KMS-11 (cell line): ENCODE measurements at regions not wholly inside any gene's neighbourhood (a gene's known extent, or its start where the extent isn't known, plus 50 kb on each side); places are given as distances from the start of the nearest gene placed in this dataset.

Source experiments
- H2AFZ ChIP-seq: fragments of 200-600 bp; sonication (generic); 2 replicates; pipeline ENCODE4 v1.6.1; 2016; ENCODE audit warnings: antibody characterized with exemption, mixed run types, low read depth
- H3K27ac ChIP-seq: fragments of 200-600 bp; sonication (generic); 2 replicates; pipeline ENCODE4 v1.6.1; 2016; ENCODE audit warnings: mild to moderate bottlenecking, mixed run types
- H3K27me3 ChIP-seq: fragments of 200-600 bp; sonication (generic); 2 replicates; pipeline ENCODE4 v1.6.1; 2017; ENCODE audit warnings: mild to moderate bottlenecking, low read depth, mixed run types, moderate library complexity; ENCODE audit not compliant: insufficient read depth
- H3K36me3 ChIP-seq: fragments of 200-600 bp; sonication (generic); 2 replicates; pipeline ENCODE4 v1.6.1; 2017; ENCODE audit warnings: mild to moderate bottlenecking, mixed run types; ENCODE audit not compliant: insufficient read depth
- H3K4me1 ChIP-seq: fragments of 200-600 bp; sonication (generic); 2 replicates; pipeline ENCODE4 v1.6.1; 2016; ENCODE audit warnings: mild to moderate bottlenecking, low read depth, mixed run types; ENCODE audit not compliant: poor library complexity, severe bottlenecking
- H3K4me2 ChIP-seq: fragments of 200-600 bp; sonication (generic); 2 replicates; pipeline ENCODE4 v1.7.0; 2016; ENCODE audit warnings: mild to moderate bottlenecking, mixed run types
- H3K4me3 ChIP-seq: fragments of 200-600 bp; sonication (generic); IDR thresholded peaks from 2 replicates; pipeline ENCODE4 v1.6.1; 2017; ENCODE audit warnings: low read depth, low read length, mixed read lengths; ENCODE audit not compliant: insufficient read depth
- H3K79me2 ChIP-seq: fragments of 200-600 bp; sonication (generic); 2 replicates; pipeline ENCODE4 v1.6.1; 2016; ENCODE audit warnings: low read depth, mixed run types; ENCODE audit not compliant: insufficient read depth
- H3K9ac ChIP-seq: fragments of 200-600 bp; sonication (generic); 2 replicates; pipeline ENCODE4 v1.6.1; 2016; ENCODE audit warnings: mild to moderate bottlenecking, mixed run types
- H4K20me1 ChIP-seq: fragments of 200-600 bp; sonication (generic); 2 replicates; pipeline ENCODE4 v1.6.1; 2016; ENCODE audit warnings: mild to moderate bottlenecking, mixed run types; ENCODE audit not compliant: insufficient read depth
- CTCF ChIP-seq: fragments of 200-600 bp; sonication (generic); conservative IDR thresholded peaks from 2 replicates; pipeline ENCODE4 v1.6.1; 2017; ENCODE audit warnings: low read depth, mild to moderate bottlenecking, antibody characterized with exemption, low read length, moderate library complexity, mixed read lengths

GRCh38 chr2:14297906-14298305 is 334.6 kb upstream of the LRATD1 start:
- Histone ChIP-seq H3K4me3 (no peak overlapping the region), H2AFZ (no peak overlapping the region), H3K4me1 (peaks cover 9% of the 10 kb centered on the region), H4K20me1 (no peaks in the 10 kb centered on the region), H3K79me2 (no peaks in the 10 kb centered on the region), H3K36me3 (no peaks in the 10 kb centered on the region), H3K9ac (no peak overlapping the region), H3K27ac (no peak overlapping the region), H3K4me2 (no peak overlapping the region), H3K27me3 (no peaks in the 10 kb centered on the region)
- TF ChIP-seq CTCF: no peak

- Histone ChIP-seq H3K4me2 (no peak overlapping the region), H2AFZ (no peak overlapping the region)
- no peak for TF ChIP-seq CTCF
These were observed 331.2 kb upstream of the LRATD1 start for GRCh38 chr2:14301331-14301730.

GRCh38 chr2:14303366-14304115 is 329.0 kb upstream of the LRATD1 start:
- no peaks in the 10 kb centered on the region for H3K36me3 ChIP-seq

More at GRCh38 chr2:14301331-14301730, 331.2 kb upstream of the LRATD1 start:
- Histone ChIP-seq H3K36me3 (no peaks in the 10 kb centered on the region), H3K4me3 (no peak overlapping the region), H3K79me2 (no peaks in the 10 kb centered on the region), H4K20me1 (no peaks in the 10 kb centered on the region), H3K27me3 (no peaks in the 10 kb centered on the region), H3K4me1 (peaks cover 43% of the 10 kb centered on the region), H3K27ac (no peak overlapping the region), H3K9ac (no peak overlapping the region)

GRCh38 chr2:14304326-14304725 is 328.2 kb upstream of the LRATD1 start:
- no peak overlapping the region for H2AFZ ChIP-seq
- no peak for TF ChIP-seq CTCF
- H3K9ac ChIP-seq: no peak overlapping the region
- no peak overlapping the region for H3K27ac ChIP-seq
- no peaks in the 10 kb centered on the region for H3K36me3 ChIP-seq
- no peaks in the 10 kb centered on the region for H3K79me2 ChIP-seq
- no peaks in the 10 kb centered on the region for H3K27me3 ChIP-seq
- no peak overlapping the region for H3K4me3 ChIP-seq
- peaks cover 50% of the 10 kb centered on the region for H3K4me1 ChIP-seq
- no peaks in the 10 kb centered on the region for H4K20me1 ChIP-seq
- H3K4me2 ChIP-seq: peak overlapping the region; percentile 59; the same call in 1 of the 2 replicates

More at GRCh38 chr2:14303366-14304115, 329.0 kb upstream of the LRATD1 start:
- Histone ChIP-seq H4K20me1 (no peaks in the 10 kb centered on the region), H3K4me3 (no peak overlapping the region), H3K27ac (no peak overlapping the region), H2AFZ (no peak overlapping the region), H3K4me2 (peak overlapping the region; percentile 59), H3K27me3 (no peaks in the 10 kb centered on the region), H3K79me2 (no peaks in the 10 kb centered on the region), H3K4me1 (peaks cover 50% of the 10 kb centered on the region), H3K9ac (no peak overlapping the region)
- TF ChIP-seq CTCF: no peak
